NCI-H146 (cell line): ENCODE measurements at regions not wholly inside any gene's neighbourhood (a gene's known extent, or its start where the extent isn't known, plus 50 kb on each side); places are given as distances from the start of the nearest gene placed in this dataset.
"Not testable (repeated sequence)": the region's sequence is repeated elsewhere in the genome, so short reads cannot be mapped to it uniquely, and the experiment has no call there.

ENCODE experiments used
- DNase-seq: peaks from one replicate; lab custom pipeline; 2025; lab: John Stamatoyannopoulos, UW

- no peak for DNase-seq
These were observed 413.1 kb upstream of the VSTM2A start for GRCh38 chr7:54129035-54129434.

GRCh38 chr7:54141576-54141975 lies 400.6 kb upstream of the VSTM2A start:
- DNase-seq = no peak

- no peak for DNase-seq
These were observed 396.5 kb upstream of the VSTM2A start for GRCh38 chr7:54145716-54146115.

- no peak for DNase-seq
These were observed 388.7 kb upstream of the VSTM2A start for GRCh38 chr7:54153462-54153861.

- DNase-seq = no peak
These were observed 383.1 kb upstream of the VSTM2A start for GRCh38 chr7:54159088-54159487.

- no peak for DNase-seq
These were observed 380.6 kb upstream of the VSTM2A start for GRCh38 chr7:54161621-54162020.

- DNase-seq = no peak
These were observed 375.8 kb upstream of the VSTM2A start for GRCh38 chr7:54166419-54166818.

GRCh38 chr7:54179321-54180029 lies 362.7 kb upstream of the VSTM2A start:
- no peak for DNase-seq

GRCh38 chr7:54180796-54181195 lies 361.4 kb upstream of the VSTM2A start:
- no peak for DNase-seq

- no peak for DNase-seq
These were observed 359.1 kb upstream of the VSTM2A start for GRCh38 chr7:54183055-54183454.

- no peak for DNase-seq
These were observed 355.8 kb upstream of the VSTM2A start for GRCh38 chr7:54186336-54186735.

- DNase-seq = no peak
These were observed 354.1 kb upstream of the VSTM2A start for GRCh38 chr7:54187886-54188685.

- DNase-seq = no peak
These were observed 353.3 kb upstream of the VSTM2A start for GRCh38 chr7:54188843-54189242.

- no peak for DNase-seq
These were observed 352.8 kb upstream of the VSTM2A start for GRCh38 chr7:54189330-54189729.

GRCh38 chr7:54201501-54201900 lies 340.7 kb upstream of the VSTM2A start:
- DNase-seq = no peak

GRCh38 chr7:54215424-54215823 lies 326.8 kb upstream of the VSTM2A start:
- no peak for DNase-seq

- not testable (repeated sequence) for DNase-seq
These were observed 316.1 kb upstream of the VSTM2A start for GRCh38 chr7:54226030-54226429.

- no peak for DNase-seq
These were observed 299.4 kb upstream of the VSTM2A start for GRCh38 chr7:54242776-54243175.

- no peak for DNase-seq
These were observed 297.2 kb upstream of the VSTM2A start for GRCh38 chr7:54245020-54245419.

GRCh38 chr7:54249686-54250085 lies 292.5 kb upstream of the VSTM2A start:
- no peak for DNase-seq

- no peak for DNase-seq
These were observed 289.7 kb upstream of the VSTM2A start for GRCh38 chr7:54252256-54253035.

GRCh38 chr7:54253036-54253373 lies 289.2 kb upstream of the VSTM2A start:
- DNase-seq = no peak

- DNase-seq = no peak
These were observed 286.9 kb upstream of the VSTM2A start for GRCh38 chr7:54255242-54255641.
